Gastroesophageal sphincter (tissue), 4 donors: ENCODE measurements at regions not wholly inside any gene's neighbourhood (a gene's known extent, or its start where the extent isn't known, plus 50 kb on each side); places are given as distances from the start of the nearest gene placed in this dataset.

ENCODE experiments used
- ATAC-seq: fragments of 150-250 bp; one replicate; pipeline ENCODE4 v1.9.1; 2016; ENCODE audit warnings: mild to moderate bottlenecking, moderate library complexity
- H3K27ac ChIP-seq, 4 donors: fragments of 200-600 bp; sonication (generic) in 3 of 4; 1 replicate in 3 of 4; 2 replicates in 1 of 4; pipeline ENCODE4 v1.5.1; 2016 to 2019
- H3K27me3 ChIP-seq: fragments of 200-600 bp; sonication (generic); one replicate; pipeline ENCODE4 v1.5.1; 2019
- H3K36me3 ChIP-seq, 2 donors: fragments of 200-600 bp; sonication (generic); one replicate each; pipeline ENCODE4 v1.5.1; 2019; ENCODE audit warnings: control low read depth in 1 of 2
- H3K4me1 ChIP-seq, 3 donors: fragments of 200-600 bp; sonication (generic); 1 replicate in 2 of 3; 2 replicates in 1 of 3; pipeline ENCODE4 v1.5.1; 2016 to 2019; ENCODE audit warnings: control low read depth in 2 of 3
- H3K4me3 ChIP-seq, 2 donors: fragments of 200-600 bp; sonication (generic); one replicate each; pipeline ENCODE4 v1.5.1; 2019; ENCODE audit warnings: mild to moderate bottlenecking in 1 of 2, moderate library complexity in 1 of 2
- H3K9me3 ChIP-seq, 3 donors: fragments of 200-600 bp; sonication (generic); one replicate each; pipeline ENCODE4 v1.5.1; 2017 to 2019; ENCODE audit warnings: control low read depth in 2 of 3
- EP300 ChIP-seq: sonication (generic); formaldehyde crosslinking; IDR thresholded peaks from one replicate; pipeline ENCODE4 v1.6.1; 2017; ENCODE audit warnings: antibody characterized with exemption, mild to moderate bottlenecking
- POLR2A ChIP-seq, 2 donors: fragments of 450-650 bp; IDR thresholded peaks; one replicate each; pipeline ENCODE4 v1.6.1; 2017; ENCODE audit warnings: antibody characterized with exemption in 2 of 2, mild to moderate bottlenecking in 2 of 2, moderate library complexity in 1 of 2
- POLR2AphosphoS5 ChIP-seq: sonication (generic); formaldehyde crosslinking; IDR thresholded peaks from one replicate; pipeline ENCODE4 v1.6.1; 2017; ENCODE audit warnings: antibody characterized with exemption
- WGBS, 2 donors: methylation state at CpG; one replicate each; pipeline ENCODE4 v1.1.5; 2018; ENCODE audit warnings: low coverage in 1 of 2; 5-methylcytosine and 5-hydroxymethylcytosine counted together
- TF ChIP-seq, protein P1 (sequence below), 4 experiments: fragments of 200-600 bp in 2 of 4; fragments of 450-650 bp in 2 of 4; sonication (generic) in 1 of 4; IDR thresholded peaks; one replicate each; pipeline ENCODE4 v1.5.1; 2017 to 2019; ENCODE audit warnings: antibody characterized with exemption in 4 of 4, mild to moderate bottlenecking in 2 of 4, moderate library complexity in 2 of 4

DNA sequence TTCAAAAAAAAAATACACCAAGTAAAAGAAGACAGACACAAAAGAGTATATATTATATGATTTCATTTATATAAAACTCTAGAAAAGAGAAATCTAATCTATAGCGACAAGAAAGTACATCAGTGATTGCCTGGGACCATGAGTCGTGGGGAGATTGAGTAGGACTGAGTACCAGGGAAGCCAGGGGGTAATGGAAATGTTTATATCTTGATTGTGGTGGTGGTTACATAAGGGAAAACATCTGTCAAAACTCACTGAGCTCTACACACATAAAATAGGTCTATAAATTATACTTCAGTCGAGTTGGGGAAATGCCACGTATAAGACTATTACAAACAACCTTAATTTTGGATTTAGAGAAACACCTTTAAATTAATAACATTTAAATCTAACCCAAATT, 117.4 kb downstream of the TRIM29 start:
- TF ChIP-seq POLR2AphosphoS5 (no peak), POLR2A (IDR thresholded peaks at IDR 0.05) (no peak), EP300 (no peak)
- TF ChIP-seq, protein P1, sequence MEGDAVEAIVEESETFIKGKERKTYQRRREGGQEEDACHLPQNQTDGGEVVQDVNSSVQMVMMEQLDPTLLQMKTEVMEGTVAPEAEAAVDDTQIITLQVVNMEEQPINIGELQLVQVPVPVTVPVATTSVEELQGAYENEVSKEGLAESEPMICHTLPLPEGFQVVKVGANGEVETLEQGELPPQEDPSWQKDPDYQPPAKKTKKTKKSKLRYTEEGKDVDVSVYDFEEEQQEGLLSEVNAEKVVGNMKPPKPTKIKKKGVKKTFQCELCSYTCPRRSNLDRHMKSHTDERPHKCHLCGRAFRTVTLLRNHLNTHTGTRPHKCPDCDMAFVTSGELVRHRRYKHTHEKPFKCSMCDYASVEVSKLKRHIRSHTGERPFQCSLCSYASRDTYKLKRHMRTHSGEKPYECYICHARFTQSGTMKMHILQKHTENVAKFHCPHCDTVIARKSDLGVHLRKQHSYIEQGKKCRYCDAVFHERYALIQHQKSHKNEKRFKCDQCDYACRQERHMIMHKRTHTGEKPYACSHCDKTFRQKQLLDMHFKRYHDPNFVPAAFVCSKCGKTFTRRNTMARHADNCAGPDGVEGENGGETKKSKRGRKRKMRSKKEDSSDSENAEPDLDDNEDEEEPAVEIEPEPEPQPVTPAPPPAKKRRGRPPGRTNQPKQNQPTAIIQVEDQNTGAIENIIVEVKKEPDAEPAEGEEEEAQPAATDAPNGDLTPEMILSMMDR (IDR thresholded peaks at IDR 0.05): no peak
- H3K4me3 ChIP-seq: no peak overlapping the region
- H3K27ac ChIP-seq: no peak overlapping the region
- H3K36me3 ChIP-seq: no peaks in the 10 kb centered on the region
- H3K9me3 ChIP-seq: no peaks in the 10 kb centered on the region
- peaks cover 66% of the 10 kb centered on the region for H3K27me3 ChIP-seq
- ATAC-seq: no peak
- H3K4me1 ChIP-seq: no peaks in the 10 kb centered on the region
- 64 to 70% methylated on average over 3 to 4 of the region's 4 CpGs for WGBS, 2 donors

DNA sequence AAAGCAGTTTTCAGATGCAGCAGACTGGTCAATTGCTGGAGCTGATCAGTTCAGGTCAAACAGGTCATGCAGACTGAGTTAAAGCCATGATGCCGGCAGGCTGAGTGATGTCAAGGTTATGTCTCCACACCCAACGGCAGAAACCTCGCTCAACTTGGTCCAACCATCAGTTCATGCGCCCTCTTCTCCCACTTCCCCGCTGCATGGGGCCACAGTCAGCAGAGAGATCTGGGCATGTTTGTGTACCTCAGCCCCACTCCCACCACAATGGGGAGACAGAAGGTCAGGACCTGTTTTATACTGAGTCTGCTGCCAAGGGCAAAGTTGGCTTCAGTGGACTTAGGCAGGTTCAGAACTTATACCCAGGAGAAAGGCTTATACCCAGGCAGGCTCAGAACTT, 118.7 kb downstream of the TRIM29 start:
- no peak overlapping the region for H3K27ac ChIP-seq
- H3K9me3 ChIP-seq: no peaks in the 10 kb centered on the region
- TF ChIP-seq POLR2A (IDR thresholded peaks at IDR 0.05) (no peak), EP300 (no peak), POLR2AphosphoS5 (no peak)
- TF ChIP-seq, protein P1 (IDR thresholded peaks at IDR 0.05): no peak
- peaks cover 68% of the 10 kb centered on the region for H3K27me3 ChIP-seq
- no peaks in the 10 kb centered on the region for H3K4me1 ChIP-seq
- H3K4me3 ChIP-seq: no peak overlapping the region
- H3K36me3 ChIP-seq: no peaks in the 10 kb centered on the region
- ATAC-seq: no peak
- 80 to 97% methylated on average over 1 to 5 of the region's 5 CpGs for WGBS, 2 donors

DNA sequence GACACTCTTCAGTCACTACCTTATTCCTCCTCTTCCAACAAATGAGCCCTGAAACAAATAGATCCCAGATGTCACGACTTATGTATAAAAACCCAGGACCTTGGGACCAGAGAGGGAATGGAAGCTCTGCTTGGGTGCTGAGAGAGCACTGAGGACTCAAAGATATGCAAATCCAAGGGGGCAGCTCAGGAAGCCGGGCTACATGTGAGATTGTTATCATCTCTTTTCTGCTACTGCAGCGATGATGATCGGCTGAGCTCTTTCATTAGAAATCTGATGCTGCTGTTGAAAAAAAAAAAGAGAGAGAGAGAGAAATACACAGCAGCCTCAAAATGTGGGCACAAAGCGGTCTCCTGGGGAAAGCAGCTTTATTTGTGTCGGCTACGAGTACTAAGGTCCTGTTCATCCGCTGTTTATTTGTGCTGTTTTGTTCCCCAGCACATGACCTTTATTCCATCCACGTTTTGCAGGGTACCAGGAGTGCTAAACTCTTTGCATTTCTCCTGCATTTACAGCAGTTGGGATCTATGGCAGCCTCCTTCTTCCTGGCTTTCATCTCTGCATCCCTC, 120.2 kb downstream of the TRIM29 start:
- 29 to 31% methylated on average over 8 to 9 of the region's 9 CpGs for WGBS, 2 donors
- no peaks in the 10 kb centered on the region for H3K36me3 ChIP-seq
- ATAC-seq: no peak
- no peaks in the 10 kb centered on the region for H3K9me3 ChIP-seq
- H3K27ac ChIP-seq: no peak overlapping the region
- TF ChIP-seq POLR2A (IDR thresholded peaks at IDR 0.05) (no peak), EP300 (no peak), POLR2AphosphoS5 (no peak)
- TF ChIP-seq, protein P1 (IDR thresholded peaks at IDR 0.05): no peak
- no peak overlapping the region for H3K4me3 ChIP-seq
- peaks cover 73% of the 10 kb centered on the region for H3K27me3 ChIP-seq
- H3K4me1 ChIP-seq: no peaks in the 10 kb centered on the region

DNA sequence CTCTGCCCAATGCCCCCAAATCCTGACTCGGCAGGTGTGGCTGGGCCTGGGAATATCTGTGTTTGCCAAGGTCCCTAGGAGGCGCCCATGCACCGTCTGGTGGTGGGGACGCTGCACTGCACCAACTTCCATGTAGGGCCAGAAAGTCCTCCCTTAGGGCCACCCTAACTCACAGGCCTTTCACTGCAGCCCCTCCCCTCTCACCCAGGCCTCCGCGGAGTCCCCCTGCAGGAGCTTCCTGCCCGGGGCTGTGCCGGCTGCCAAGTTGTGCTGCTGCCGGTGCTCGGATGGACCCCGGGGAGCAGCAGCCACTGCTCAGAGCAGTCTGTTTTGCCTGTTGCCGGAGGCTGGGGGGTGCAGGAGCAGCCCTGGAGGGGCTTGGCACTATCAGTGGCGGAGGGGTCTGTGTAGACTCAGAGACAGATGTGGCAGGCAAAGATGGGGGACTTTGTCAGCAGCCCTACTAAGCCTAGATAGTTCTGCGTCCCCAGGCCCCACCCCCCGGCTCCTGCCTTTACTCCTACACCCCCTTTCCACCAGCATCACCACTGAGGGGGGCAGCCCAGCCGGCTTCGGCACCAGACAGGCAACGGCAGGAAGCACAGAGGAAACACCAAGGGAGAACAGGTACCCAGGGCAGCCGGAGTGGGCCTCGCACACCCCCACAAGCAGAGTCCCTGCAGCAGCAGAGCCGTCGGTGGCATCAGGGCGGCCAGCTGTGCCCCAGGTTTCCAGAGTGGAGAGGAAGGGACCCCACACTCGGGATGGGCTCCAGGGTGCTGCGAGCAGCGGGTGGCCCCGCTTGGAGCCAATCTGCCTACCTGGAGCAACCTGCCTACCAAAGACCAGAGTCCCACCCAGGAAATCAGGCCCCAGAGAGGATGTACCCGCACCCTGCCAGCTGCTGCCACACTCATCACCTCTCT, 124.3 kb downstream of the TRIM29 start:
- peak; percentile 16 for ATAC-seq
- Histone ChIP-seq H3K4me3 (no peak overlapping the region), H3K36me3 (no peaks in the 10 kb centered on the region), H3K4me1 (no peaks in the 10 kb centered on the region), H3K9me3 (no peaks in the 10 kb centered on the region), H3K27ac (no peak overlapping the region), H3K27me3 (peaks cover 97% of the 10 kb centered on the region)
- 60 to 82% methylated on average over 3 of the region's 28 CpGs for WGBS, 2 donors
- TF ChIP-seq POLR2AphosphoS5: no peak
- TF ChIP-seq, protein P1 (IDR thresholded peaks at IDR 0.05): peak in 3 of 4 experiments; percentile 25 to 55 (median 35)

DNA sequence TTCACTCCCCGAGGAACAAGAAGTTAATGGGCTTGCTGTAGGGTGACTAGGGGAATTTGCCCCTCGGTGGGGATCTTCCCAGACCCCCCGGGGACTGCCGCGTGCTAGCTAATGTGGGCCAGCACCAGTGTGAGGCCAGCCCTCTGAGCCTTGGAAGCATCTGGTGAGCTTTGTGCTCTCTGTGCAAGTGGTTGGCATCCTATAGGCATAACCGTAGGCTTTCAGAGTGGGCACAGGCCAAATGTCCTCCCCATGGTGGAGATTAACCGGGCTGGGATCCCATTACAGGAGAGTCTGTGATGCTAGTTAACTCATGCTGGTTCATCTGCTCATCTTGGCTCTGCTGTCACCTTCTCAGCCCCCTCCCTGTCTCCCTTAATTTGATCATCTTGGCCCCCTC, 125.7 kb downstream of the TRIM29 start:
- Histone ChIP-seq H3K27ac (no peak overlapping the region), H3K4me1 (no peaks in the 10 kb centered on the region), H3K4me3 (no peak overlapping the region), H3K36me3 (no peaks in the 10 kb centered on the region), H3K27me3 (peaks cover 86% of the 10 kb centered on the region), H3K9me3 (no peaks in the 10 kb centered on the region)
- TF ChIP-seq EP300: no peak
- TF ChIP-seq POLR2A (IDR thresholded peaks at IDR 0.05): no peak
- TF ChIP-seq, protein P1 (IDR thresholded peaks at IDR 0.05): no peak
- no peak for TF ChIP-seq POLR2AphosphoS5
- 72 to 78% methylated on average over 3 of the region's 7 CpGs for WGBS, 2 donors
- no peak for ATAC-seq
